GM12878 (cell line): ENCODE measurements at regions not wholly inside any gene's neighbourhood (a gene's known extent, or its start where the extent isn't known, plus 50 kb on each side); places are given as distances from the start of the nearest gene placed in this dataset.

Experiments used
- ATAC-seq: fragments of 200-7000 bp; cut with Tn5 transposase; 3 replicates; pipeline ENCODE4 v1.9.1; 2020; ENCODE audit warnings: mild to moderate bottlenecking, moderate library complexity
- BruUV-seq: library from RNA; stranded (reverse); fragments of 400-500 nt; replicated peaks from 2 replicates; lab custom pipeline; 2021; lab: Mats Ljungman, UMichigan
- CTCF ChIA-PET: fragments of 300-600 bp; sonication (Branson Sonifier 250); formaldehyde crosslinking; extraction: SDS; loops from one replicate; lab custom pipeline; 2021; ENCODE audit warnings: inconsistent platforms; lab: Yijun Ruan, JAX
- POLR2A ChIA-PET: fragments of 350-600 bp; formaldehyde crosslinking; extraction: SDS; loops from one replicate; lab custom pipeline; 2021; ENCODE audit warnings: inconsistent platforms; lab: Charles Lee
- RAD21 ChIA-PET: fragments of 300-600 bp; sonication (Branson Sonifier 250); formaldehyde crosslinking; loops from one replicate; lab custom pipeline; 2023; ENCODE audit warnings: antibody characterized with exemption; ENCODE audit not compliant: unreplicated experiment; lab: Charles Lee
- SMC1A ChIA-PET: fragments of 300-600 bp; sonication (Branson Sonifier 250); formaldehyde crosslinking; loops from one replicate; lab custom pipeline; 2023; ENCODE audit not compliant: unreplicated experiment, uncharacterized antibody; lab: Charles Lee
- DNase-seq: peaks from one replicate; pipeline ENCODE4 v3.0.0-alpha.2; 2011; ENCODE audit warnings: low read depth, low spot score
- FAIRE-seq: peaks from 3 replicates; lab custom pipeline; 2011; peaks lifted over from hg19 to GRCh38; lab: Jason Lieb, UNC
- H2AFZ ChIP-seq: 2 replicates; pipeline ENCODE4 v1.6.0; 2011; ENCODE audit warnings: low read depth, low read length, control low read depth; ENCODE audit not compliant: control insufficient read depth
- H3K27ac ChIP-seq: 2 replicates; pipeline ENCODE4 v1.5.1; 2011; ENCODE audit warnings: control low read depth; ENCODE audit not compliant: control insufficient read depth, insufficient read depth
- H3K27me3 ChIP-seq, 2 experiments: replicated peaks in 1 of 2; 2 replicates each; pipeline versions ENCODE4 v1.6.0 to v1.6.1; 2011; ENCODE audit warnings: low read length in 1 of 2; ENCODE audit not compliant: control insufficient read depth in 2 of 2, insufficient read depth in 2 of 2
- H3K36me3 ChIP-seq, 2 experiments: 2 replicates each; pipeline ENCODE4 v1.5.1; 2011; ENCODE audit warnings: low read length in 1 of 2; ENCODE audit not compliant: control insufficient read depth in 2 of 2, insufficient read depth in 2 of 2
- H3K4me1 ChIP-seq: 2 replicates; pipeline ENCODE4 v1.6.1; 2011; ENCODE audit warnings: mild to moderate bottlenecking, low read length, moderate library complexity, mixed read lengths; ENCODE audit not compliant: control insufficient read depth, insufficient read depth
- H3K4me2 ChIP-seq: 2 replicates; pipeline ENCODE4 v1.6.0; 2011; ENCODE audit warnings: control low read depth; ENCODE audit not compliant: control insufficient read depth, insufficient read depth
- H3K4me3 ChIP-seq: fragments of 200-600 bp; sonication (generic); 2 replicates; pipeline ENCODE4 v1.5.1; 2016
- H3K79me2 ChIP-seq: 2 replicates; pipeline ENCODE4 v1.6.0; 2011; ENCODE audit warnings: low read length; ENCODE audit not compliant: control insufficient read depth, insufficient read depth
- H3K9ac ChIP-seq: 2 replicates; pipeline ENCODE4 v1.8.0; 2011; ENCODE audit warnings: low read length, control low read depth, mixed read lengths; ENCODE audit not compliant: control insufficient read depth, insufficient read depth
- H3K9me3 ChIP-seq: replicated peaks from 3 replicates; pipeline ENCODE4 v1.5.1; 2011; ENCODE audit warnings: mild to moderate bottlenecking, low read length; ENCODE audit not compliant: control insufficient read depth, insufficient read depth
- H4K20me1 ChIP-seq: 2 replicates; pipeline ENCODE4 v1.6.0; 2011; ENCODE audit not compliant: control insufficient read depth, insufficient read depth
- CBFB ChIP-seq: IDR thresholded peaks from 2 replicates; pipeline ENCODE4 v1.6.1; 2016; ENCODE audit warnings: antibody characterized with exemption, low read depth
- CREM ChIP-seq: IDR thresholded peaks from 2 replicates; pipeline ENCODE4 v1.6.1; 2014; ENCODE audit warnings: antibody characterized with exemption, low read depth
- FOXM1 ChIP-seq: IDR thresholded peaks from 2 replicates; pipeline ENCODE4 v1.6.1; 2012; ENCODE audit warnings: low read depth, mild to moderate bottlenecking, inconsistent platforms, low read length, moderate library complexity
- HDAC6 ChIP-seq: fragments of 200-600 bp; sonication (generic); IDR thresholded peaks from one replicate; pipeline ENCODE4 v1.8.0; 2017; ENCODE audit warnings: antibody characterized with exemption; ENCODE audit not compliant: unreplicated experiment
- JUND ChIP-seq: IDR thresholded peaks from 2 replicates; pipeline ENCODE4 v1.6.1; 2012; ENCODE audit warnings: low read depth, mild to moderate bottlenecking, low read length, improper control_type of control experiment, moderate library complexity
- MTA3 ChIP-seq: IDR thresholded peaks from 2 replicates; pipeline ENCODE4 v1.6.1; 2012; ENCODE audit warnings: low read length, inconsistent platforms, borderline replicate concordance
- PRDM15 ChIP-seq: fragments of 450-650 bp; formaldehyde crosslinking; IDR thresholded peaks from 2 replicates; pipeline ENCODE4 v1.4.0; 2020; ENCODE audit warnings: mild to moderate bottlenecking, moderate library complexity
- RB1 ChIP-seq: fragments of 450-650 bp; formaldehyde crosslinking; IDR thresholded peaks from 2 replicates; pipeline ENCODE4 v1.6.1; 2017; ENCODE audit warnings: mild to moderate bottlenecking, borderline replicate concordance
- RUNX3 ChIP-seq: IDR thresholded peaks from 2 replicates; pipeline ENCODE4 v1.6.1; 2012; ENCODE audit warnings: low read length, inconsistent platforms
- SP1 ChIP-seq: IDR thresholded peaks from one replicate; pipeline ENCODE4 v1.6.1; 2011; ENCODE audit warnings: low read depth, low read length
- SUZ12 ChIP-seq: fragments of 200-600 bp; sonication (generic); IDR thresholded peaks from one replicate; pipeline ENCODE4 v1.6.1; 2018; ENCODE audit warnings: antibody characterized with exemption, mild to moderate bottlenecking; ENCODE audit not compliant: unreplicated experiment
- TBL1XR1 ChIP-seq: IDR thresholded peaks from 2 replicates; pipeline ENCODE4 v1.6.1; 2012; ENCODE audit warnings: low read depth, low read length, improper control_type of control experiment
- TCF3 ChIP-seq: IDR thresholded peaks from 2 replicates; pipeline ENCODE4 v1.6.1; 2012; ENCODE audit warnings: low read depth, mild to moderate bottlenecking, low read length, borderline replicate concordance; ENCODE audit not compliant: insufficient read depth
- TCF7 ChIP-seq: IDR thresholded peaks from 2 replicates; pipeline ENCODE4 v1.6.1; 2014; ENCODE audit warnings: antibody characterized with exemption, borderline replicate concordance
- WGBS: methylation state at CpG from one replicate; pipeline ENCODE4 v1.1.6; 2016; ENCODE audit warnings: low lambda C conversion rate; ENCODE audit not compliant: insufficient replicate concordance, insufficient coverage; ENCODE audit errors: missing lambda C conversion rate; 5-methylcytosine and 5-hydroxymethylcytosine counted together
- in situ Hi-C: fragments of 300-500 bp; cut with MboI; formaldehyde crosslinking; loops from 9 replicates; pipeline ENCODE4 v1.14.3; 2018; ENCODE audit warnings: mixed read lengths
- intact Hi-C: fragments of 100-400 bp; cut with micrococcal nuclease; formaldehyde crosslinking; loops from one replicate; pipeline ENCODE4 v1.14.2; 2022; ENCODE audit not compliant: unreplicated experiment
- TF ChIP-seq, protein P1 (sequence below): IDR thresholded peaks from 2 replicates; pipeline ENCODE4 v1.6.1; 2011; ENCODE audit warnings: mild to moderate bottlenecking, low read depth, low read length, moderate library complexity; ENCODE audit not compliant: insufficient replicate concordance

DNA sequence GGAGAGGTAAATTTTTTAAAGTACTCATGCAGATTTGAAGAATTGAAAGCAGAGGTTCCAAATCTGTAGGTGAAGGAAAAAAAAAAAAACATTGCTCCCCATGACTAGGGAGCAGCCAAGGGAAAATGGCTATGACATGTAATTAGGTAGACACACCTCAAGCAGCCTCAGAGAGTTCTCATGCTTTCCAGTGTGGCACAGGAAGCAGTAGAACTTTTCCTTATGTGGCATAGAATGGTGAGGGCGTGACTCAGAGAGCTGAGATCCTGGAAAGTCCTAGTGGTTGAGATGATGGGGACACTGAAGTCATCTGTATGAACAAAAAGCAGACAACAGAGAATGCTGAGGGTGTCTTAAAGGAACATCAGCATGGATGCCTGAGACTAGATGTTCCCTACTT, 148.6 kb upstream of the NWD2 start:
- 0% methylated on average over 1 of the region's 1 CpG for WGBS
- ChIA-PET SMC1A (no interaction called here), RAD21 (no interaction called here), CTCF (interaction anchor here (0.6 kb wide), 1 partner anchor 129 kb away, joined by 3 read pairs; no protein-coding TSS in a partner anchor), POLR2A (no interaction called here)
- Histone ChIP-seq H3K9me3 (no peaks in the 10 kb centered on the region), H4K20me1 (no peaks in the 10 kb centered on the region), H3K9ac (no peak overlapping the region), H3K79me2 (no peaks in the 10 kb centered on the region), H3K4me3 (no peak overlapping the region), H3K36me3 (no peaks in the 10 kb centered on the region), H2AFZ (no peak overlapping the region), H3K4me1 (no peaks in the 10 kb centered on the region), H3K27me3 (no peaks in the 10 kb centered on the region), H3K27ac (no peak overlapping the region), H3K4me2 (no peak overlapping the region)
- TF ChIP-seq CREM: no peak
- no peak for TF ChIP-seq TBL1XR1
- TF ChIP-seq, protein P1, sequence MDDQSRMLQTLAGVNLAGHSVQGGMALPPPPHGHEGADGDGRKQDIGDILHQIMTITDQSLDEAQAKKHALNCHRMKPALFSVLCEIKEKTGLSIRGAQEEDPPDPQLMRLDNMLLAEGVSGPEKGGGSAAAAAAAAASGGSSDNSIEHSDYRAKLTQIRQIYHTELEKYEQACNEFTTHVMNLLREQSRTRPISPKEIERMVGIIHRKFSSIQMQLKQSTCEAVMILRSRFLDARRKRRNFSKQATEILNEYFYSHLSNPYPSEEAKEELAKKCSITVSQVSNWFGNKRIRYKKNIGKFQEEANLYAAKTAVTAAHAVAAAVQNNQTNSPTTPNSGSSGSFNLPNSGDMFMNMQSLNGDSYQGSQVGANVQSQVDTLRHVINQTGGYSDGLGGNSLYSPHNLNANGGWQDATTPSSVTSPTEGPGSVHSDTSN: no peak
- TF ChIP-seq RUNX3: no peak
- no peak for TF ChIP-seq RB1
- TF ChIP-seq FOXM1: no peak
- TF ChIP-seq SP1: no peak
- no peak for TF ChIP-seq CBFB
- TF ChIP-seq TCF7: no peak
- no peak for TF ChIP-seq SUZ12
- no peak for TF ChIP-seq MTA3
- TF ChIP-seq JUND: no peak
- no peak for TF ChIP-seq HDAC6
- TF ChIP-seq TCF3: no peak
- no peak for TF ChIP-seq PRDM15 (CRISPR knock-in tag)
- BruUV-seq: no TSS peak
- no peak for ATAC-seq
- intact Hi-C loops (no loop called here), in situ Hi-C loops (no loop called here)
- no peak for FAIRE-seq
- DNase-seq: no peak
